Cerebellar nuclear complex (tissue), 1 donor: ENCODE measurements at regions not wholly inside any gene's neighbourhood (a gene's known extent, or its start where the extent isn't known, plus 50 kb on each side); places are given as distances from the start of the nearest gene placed in this dataset.
A peak's percentile ranks its signal among the peaks of the same experiment; 100 is the strongest.

Experiments used
- DNase-seq, 2 experiments: peaks; one replicate each; lab custom pipeline; 2025; lab: John Stamatoyannopoulos, UW

DNA sequence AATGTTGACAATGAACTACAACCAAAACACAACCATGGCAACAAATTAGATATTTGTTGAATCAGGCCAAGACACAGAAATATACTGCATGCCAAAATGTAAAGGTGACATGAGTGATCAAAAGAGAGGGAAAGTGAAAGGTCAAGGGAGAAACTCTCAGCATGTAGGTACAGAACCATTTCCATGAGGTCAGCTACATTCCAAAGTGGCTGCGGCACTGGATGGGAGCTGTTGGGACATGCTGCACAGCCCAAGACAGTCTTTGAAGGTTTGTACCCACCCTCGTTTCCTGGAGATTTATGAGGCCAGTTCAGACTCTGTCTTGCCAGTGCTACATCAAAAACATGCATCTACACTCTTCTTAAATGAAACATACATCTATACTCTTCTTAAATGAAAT lies 579.9 kb downstream of the BMP2 start:
- no peak for DNase-seq

DNA sequence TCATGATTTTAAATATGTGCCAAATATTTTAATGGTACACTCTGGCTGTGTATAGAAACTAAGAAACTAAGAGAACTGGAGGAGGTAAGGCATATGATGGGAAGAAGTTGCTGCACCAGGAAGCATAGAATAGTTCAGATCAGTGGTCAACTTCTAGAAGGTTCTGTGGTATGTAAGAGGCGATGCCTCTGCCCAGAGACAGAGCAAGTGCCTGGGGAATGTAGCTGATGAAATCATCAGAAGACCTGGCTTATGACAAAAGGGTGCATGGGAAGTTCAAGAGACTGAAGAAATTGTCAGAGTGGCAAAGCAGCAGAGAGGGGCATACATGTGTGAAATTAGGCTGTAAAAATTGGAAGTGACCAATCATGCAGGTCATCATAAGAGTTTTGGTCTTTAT lies 580.8 kb downstream of the BMP2 start:
- no peak for DNase-seq

DNA sequence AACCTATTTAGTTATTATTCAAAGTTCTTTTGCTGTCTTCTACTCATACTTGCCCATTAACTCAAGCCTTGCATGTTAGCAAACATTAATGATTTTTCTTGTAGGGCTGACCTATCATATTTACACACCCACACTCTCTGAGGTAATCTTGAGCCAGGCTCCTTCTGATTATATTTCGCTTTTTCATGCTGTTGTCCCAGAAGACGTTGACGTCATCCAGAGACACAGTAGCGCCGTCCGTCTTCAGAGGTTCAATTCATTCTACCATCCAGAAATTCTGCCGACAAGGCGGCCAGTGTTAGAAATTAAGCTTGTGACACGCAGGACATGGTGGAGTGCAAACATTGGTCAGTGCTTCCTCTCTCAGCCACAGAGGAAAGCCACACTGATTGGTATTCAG lies 584.7 kb downstream of the BMP2 start:
- no peak for DNase-seq

DNA sequence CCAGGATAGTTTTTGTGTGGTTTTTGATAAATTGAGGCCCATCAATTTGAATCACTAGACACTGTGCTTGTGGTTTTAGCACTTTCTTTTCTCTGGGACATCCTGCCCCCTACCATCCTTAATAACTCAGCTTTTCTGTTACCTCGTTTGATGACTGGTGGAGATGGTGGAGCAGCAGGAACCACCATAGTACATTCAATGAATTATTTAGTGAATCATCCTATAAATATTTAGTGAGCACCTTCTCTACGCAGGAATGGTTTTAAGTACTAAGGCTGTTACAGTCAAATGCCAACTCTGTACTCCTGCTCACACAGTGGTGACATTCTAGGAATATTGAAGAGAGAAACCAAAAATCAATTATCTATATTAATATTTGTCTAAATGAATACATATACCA lies 585.2 kb downstream of the HAO1 start:
- no peak for DNase-seq

- DNase-seq, result no peak
Observed at GRCh38 chr20:7358670-7359069, 581.6 kb downstream of the HAO1 start.

GRCh38 chr20:7359739-7360138 lies 580.5 kb downstream of the HAO1 start:
- DNase-seq, result no peak

GRCh38 chr20:7361321-7361720 lies 578.9 kb downstream of the HAO1 start:
- no peak for DNase-seq

GRCh38 chr20:7361931-7362330 lies 578.3 kb downstream of the HAO1 start:
- no peak for DNase-seq

DNA sequence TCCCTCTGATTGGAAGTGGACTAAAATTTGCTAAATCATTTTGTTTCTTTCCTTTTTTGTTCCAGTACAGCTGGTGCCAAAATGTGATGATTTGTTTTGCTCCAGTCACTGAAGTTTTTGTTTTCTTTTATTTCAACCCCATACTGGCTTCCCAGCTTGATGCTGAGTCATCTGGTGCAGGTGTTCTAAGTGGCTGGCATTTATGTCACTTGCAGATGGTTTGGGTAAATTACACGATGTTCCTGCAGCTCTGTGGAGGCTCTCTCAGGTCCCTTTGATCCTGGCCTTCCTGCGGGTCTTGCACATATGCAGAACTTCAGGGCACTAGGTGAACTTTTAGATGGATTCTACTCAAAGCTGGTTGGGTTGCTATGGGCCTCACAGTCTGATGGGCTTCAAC lies 577.7 kb downstream of the HAO1 start:
- no peak for DNase-seq

GRCh38 chr20:7366189-7366588 lies 574.1 kb downstream of the HAO1 start:
- DNase-seq, result no peak

- DNase-seq, result no peak
Observed at GRCh38 chr20:7371518-7372163, 568.6 kb downstream of the HAO1 start.

GRCh38 chr20:7375905-7376304 lies 564.4 kb downstream of the HAO1 start:
- DNase-seq, result no peak

DNA sequence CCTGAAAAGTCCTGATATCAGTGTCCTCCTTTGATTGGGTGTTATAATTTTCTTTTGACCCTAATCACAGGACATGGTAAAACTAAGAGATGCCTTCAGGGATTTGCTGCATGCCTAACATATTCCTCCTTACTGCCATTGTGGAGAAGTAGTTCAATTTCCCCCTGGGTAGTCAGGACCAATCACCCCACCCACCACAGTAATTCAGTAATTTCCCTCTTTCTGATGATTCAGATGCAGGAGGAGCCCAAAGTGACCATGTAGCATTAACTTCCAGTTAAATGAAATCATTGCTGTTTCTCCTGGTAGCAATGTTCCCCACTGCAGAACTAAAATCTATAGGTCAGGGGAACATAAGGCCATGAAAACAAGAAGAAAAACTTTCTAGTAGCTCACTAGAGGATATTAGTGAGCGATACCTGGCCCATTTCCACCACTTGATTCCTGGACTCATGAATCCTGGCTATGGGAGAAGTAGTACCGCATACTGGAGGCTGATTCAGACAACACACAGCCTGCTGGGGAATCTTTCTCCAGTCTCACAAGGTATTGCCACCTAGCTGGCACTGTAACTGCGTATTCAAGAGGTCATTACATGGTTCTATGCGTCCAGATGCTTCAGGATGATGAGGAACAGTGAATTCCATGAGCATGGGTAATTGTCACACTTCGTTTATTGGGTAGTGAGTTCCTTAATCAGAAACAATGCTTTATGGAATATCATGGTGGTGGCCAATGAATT lies 561.2 kb downstream of the HAO1 start:
- DNase-seq, result no peak

DNA sequence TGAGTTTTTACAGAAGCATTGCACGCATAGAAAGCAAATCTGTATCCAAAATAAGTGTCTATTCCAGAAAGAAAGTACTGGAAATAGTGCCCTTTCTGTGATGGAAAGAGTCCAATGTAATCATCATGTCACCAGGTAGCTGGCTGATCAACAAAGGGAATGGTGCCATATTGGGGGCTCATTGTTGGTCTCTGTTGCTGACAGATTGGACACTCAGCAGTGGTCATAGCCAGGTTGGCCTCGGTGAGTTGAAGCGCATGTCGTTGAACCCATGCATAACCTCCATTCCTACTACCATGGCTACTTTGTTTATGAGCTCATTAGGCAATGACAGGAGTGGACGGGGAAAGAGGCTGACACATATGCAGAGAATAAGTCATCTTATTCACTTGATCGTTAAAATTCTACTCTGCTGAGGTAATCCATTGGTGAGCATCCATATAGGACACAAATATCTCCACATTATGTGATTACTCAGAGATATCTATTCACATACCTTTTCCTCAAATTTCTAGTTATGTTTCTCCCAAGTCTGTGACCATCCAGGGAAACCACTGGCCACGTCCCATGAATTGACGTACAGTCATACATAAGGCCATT lies 560.5 kb downstream of the HAO1 start:
- peak in 1 of 2 experiments; percentile 6 for DNase-seq

- no peak for DNase-seq
Observed at GRCh38 chr20:7383216-7383615, 557.0 kb downstream of the HAO1 start.

DNA sequence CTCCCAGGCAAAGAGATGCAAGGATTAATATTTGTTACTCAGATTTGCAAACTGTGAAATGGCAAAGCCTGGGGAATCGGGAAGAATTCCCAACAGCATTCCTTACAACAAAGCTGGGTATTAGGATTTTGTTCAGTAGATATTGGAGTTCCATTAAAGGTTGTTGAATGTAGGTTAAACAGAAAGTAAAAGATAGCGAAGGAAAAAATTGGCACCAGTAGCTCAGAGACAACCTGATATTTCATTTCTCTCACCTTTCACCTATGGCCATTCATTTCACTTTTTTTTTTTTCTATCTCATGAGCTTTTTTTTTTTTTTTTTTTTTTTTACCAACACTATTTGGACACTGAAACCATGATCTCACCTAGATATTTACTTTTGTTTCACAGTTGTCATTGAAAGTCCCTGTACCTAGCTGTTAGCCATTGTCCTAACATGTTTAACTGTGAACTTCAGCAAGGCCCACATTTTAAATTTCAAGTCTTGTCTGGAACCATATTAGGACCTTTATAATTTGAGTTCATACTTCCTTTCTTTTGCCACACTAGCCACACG lies 552.5 kb downstream of the HAO1 start:
- DNase-seq, result no peak

- DNase-seq, result no peak
Observed at GRCh38 chr20:7389216-7389615, 551.0 kb downstream of the HAO1 start.

GRCh38 chr20:7392542-7393206 lies 547.6 kb downstream of the HAO1 start:
- no peak for DNase-seq

GRCh38 chr20:7399114-7399513 lies 541.1 kb downstream of the HAO1 start:
- DNase-seq, result no peak

DNA sequence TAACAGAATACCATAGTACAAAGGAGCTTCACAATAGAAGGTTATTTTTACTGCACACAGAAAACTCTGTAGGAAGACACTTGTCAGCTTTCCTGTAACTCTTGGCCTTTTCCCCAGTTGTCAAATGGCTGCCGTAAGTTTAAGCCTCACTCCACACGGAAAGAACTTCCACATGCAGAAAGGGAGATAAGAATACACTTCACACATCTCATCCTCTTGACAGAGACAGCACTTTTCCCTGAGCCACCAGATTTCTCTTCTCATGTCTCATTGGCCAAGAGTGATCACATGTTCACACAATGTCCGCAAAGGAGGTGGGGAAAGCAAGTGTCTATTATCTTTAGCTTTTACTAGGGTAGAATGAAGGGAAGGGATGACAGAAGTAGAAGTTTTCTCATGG lies 540.7 kb downstream of the HAO1 start:
- DNase-seq, result no peak

DNA sequence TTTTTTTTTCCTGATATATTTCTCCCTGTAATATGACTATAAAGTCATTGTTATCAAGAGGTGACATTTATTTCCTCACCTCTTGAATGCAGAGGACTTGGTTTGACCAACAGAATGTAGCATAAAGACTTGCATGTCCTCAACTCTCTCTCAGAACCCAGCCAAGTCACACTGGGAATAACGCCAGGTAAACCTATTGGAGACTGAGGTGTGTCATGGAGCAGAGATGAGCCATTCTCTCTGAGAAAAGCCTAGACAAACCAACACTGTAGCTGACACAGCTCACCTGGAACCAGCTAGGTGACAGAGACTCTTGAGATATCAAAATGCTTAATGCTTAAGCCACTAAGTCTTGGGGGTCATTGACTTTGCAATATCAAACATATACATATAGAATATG lies 533.6 kb downstream of the HAO1 start:
- no peak for DNase-seq

DNA sequence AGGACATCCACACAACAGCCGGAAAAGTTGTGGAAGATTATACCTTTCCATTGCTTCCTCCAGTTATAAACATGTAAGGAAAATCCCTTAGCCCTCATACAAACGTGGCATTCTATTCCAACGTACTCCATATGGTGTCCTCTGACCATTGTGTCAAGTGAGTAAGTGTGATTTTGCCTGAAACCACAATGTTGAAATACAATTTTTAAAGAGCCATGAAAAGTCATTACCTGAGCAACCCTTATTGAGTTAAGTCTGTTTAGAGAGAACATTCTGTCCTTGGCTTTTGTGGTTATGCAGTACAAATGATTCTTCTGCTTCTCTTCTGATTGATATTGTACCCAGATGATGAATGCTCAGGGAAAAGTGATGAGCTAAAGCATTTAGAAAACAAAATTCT lies 530.1 kb downstream of the HAO1 start:
- no peak for DNase-seq

DNA sequence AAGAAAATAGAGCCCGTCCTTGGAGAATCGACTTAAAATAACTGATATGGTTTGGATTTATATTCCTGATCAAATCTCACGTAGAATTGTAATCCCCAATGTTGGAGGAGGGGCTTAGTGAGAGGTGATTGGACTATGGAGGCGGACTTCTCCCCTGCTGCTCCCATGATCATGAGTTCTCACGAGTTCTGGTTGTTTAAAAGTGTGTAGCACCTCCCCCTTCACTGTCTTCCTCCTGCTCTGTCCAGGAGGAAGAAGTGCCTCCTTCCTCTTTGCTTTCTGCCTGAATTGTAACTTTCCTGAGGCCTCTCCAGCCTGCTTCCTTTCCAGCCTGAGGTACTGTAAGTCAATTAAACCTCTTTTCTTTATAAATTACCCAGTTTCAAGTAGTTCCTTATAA lies 529.2 kb downstream of the HAO1 start:
- DNase-seq, result no peak
